Erythroblast (primary cell): ENCODE measurements at regions not wholly inside any gene's neighbourhood (a gene's known extent, or its start where the extent isn't known, plus 50 kb on each side); places are given as distances from the start of the nearest gene placed in this dataset.

Experiments used
- GATA1 ChIP-seq: IDR thresholded peaks from 2 replicates; pipeline ENCODE4 v1.6.1; 2011; ENCODE audit warnings: low read depth, mild to moderate bottlenecking, control low read depth, low read length, moderate library complexity
- POLR2A ChIP-seq: IDR thresholded peaks from 2 replicates; pipeline ENCODE4 v1.6.1; 2011; ENCODE audit warnings: mild to moderate bottlenecking, low read length

DNA sequence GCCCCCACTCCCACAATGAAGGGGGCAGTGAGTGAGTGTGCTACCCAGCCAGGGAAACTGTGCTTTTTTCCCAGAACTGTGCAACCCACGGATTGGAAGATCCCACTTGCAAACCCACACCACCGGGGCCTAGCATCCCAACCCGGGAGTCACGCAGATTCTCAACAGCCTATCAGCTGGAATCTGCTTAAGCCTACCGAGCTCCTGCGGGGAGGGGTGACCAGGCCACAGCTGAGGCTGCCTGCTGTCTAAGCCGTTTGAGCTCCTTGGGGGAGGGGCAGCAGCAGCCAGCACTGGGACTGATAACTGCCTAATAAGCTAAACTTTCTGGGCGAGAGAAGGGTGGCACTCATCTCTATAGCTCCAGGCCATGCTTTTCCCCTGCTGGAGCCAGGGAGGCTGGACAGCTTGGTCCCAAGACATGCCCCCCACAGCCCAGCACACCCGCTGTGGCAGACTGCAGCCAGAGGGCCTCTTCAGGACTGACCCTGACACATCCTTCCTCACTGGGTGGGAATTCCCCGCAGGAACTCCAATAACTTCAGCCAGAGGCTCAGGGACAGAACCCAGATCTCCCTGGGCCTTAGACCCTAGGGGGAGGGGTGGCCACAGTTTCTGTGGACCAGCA is 161.3 kb upstream of the MAGEB18 start:
- TF ChIP-seq POLR2A = no peak
- TF ChIP-seq GATA1 = no peak
